ENCODE measurements at regions not wholly inside any gene's neighbourhood (a gene's known extent, or its start where the extent isn't known, plus 50 kb on each side); places are given as distances from the start of the nearest gene placed in this dataset.

DNA sequence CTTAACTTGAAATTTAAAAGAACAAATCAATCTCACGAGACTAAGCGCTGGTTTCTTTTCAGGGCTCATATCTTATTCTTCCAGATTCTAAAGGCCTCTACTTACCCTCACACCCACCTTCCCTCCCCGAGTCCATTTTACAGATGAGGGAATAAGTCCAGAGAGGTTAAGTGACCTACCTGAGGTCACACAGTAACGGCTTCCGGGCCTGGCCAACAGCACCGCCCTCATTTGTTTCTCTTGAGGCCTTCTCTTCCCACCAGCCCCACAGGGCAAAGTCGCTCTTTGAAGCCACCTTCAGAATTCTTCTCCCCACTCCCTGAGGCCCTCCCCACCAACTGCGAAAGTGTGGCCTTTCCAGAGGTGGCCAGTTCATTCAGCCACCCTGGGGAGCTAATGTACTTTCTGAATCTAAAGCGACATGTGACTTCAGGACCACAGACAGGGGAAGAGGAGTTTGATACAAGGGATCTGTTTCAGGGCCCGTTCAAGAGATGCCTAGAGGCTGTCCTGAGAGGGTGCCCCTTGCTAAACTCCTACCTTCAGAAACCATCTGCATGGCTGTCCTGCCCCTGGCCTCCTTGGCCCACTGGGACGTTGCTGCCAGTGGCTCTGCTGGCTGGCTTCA, 275.3 kb downstream of the HAUS1 start:
- Histone ChIP-seq H3K4me3 (no peak overlapping the region), H3K27me3 (no peaks in the 10 kb centered on the region), H3K4me1 (no peaks in the 10 kb centered on the region), H3K36me3 (ENCODE audit: low read depth, missing control alignments) (no peaks in the 10 kb centered on the region), H3K27ac (no peak overlapping the region), H3K9me3 (no peaks in the 10 kb centered on the region)
- intact Hi-C loops (cut with DNase I; ENCODE audit: low total_unique reads): no loop called here
- no peak for DNase-seq
- TF ChIP-seq POLR2A (IDR thresholded peaks at IDR 0.05): no peak
- TF ChIP-seq, protein P1, sequence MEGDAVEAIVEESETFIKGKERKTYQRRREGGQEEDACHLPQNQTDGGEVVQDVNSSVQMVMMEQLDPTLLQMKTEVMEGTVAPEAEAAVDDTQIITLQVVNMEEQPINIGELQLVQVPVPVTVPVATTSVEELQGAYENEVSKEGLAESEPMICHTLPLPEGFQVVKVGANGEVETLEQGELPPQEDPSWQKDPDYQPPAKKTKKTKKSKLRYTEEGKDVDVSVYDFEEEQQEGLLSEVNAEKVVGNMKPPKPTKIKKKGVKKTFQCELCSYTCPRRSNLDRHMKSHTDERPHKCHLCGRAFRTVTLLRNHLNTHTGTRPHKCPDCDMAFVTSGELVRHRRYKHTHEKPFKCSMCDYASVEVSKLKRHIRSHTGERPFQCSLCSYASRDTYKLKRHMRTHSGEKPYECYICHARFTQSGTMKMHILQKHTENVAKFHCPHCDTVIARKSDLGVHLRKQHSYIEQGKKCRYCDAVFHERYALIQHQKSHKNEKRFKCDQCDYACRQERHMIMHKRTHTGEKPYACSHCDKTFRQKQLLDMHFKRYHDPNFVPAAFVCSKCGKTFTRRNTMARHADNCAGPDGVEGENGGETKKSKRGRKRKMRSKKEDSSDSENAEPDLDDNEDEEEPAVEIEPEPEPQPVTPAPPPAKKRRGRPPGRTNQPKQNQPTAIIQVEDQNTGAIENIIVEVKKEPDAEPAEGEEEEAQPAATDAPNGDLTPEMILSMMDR (IDR thresholded peaks at IDR 0.05): no peak
- WGBS, 2 donors: 80 to 86% methylated on average over 11 of the region's 11 CpGs

DNA sequence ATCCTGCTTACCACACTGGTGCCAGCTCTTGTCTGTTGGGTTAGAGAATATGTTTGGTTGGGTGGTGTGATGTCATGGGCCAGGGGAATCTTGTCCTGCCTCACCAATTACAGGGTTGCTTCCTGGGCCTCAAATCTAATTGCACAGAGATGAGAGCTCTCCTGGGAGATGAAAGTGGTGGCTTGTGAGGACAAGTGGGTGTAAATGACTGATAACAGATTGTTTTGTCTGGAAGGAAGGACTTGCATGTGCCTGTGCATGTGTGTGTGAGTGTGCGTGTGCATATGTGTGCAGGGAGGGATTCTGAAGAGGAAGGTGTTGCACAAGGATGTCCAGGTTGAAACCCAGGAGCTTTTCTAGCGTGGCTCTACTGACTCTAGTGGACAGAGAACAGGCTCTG, 271.9 kb downstream of the LOXHD1 start:
- WGBS, 2 donors: 92 to 94% methylated on average over 2 of the region's 2 CpGs
- Histone ChIP-seq H3K36me3 (ENCODE audit: low read depth, missing control alignments) (no peaks in the 10 kb centered on the region), H3K9me3 (no peaks in the 10 kb centered on the region), H3K4me3 (no peak overlapping the region), H3K27me3 (no peaks in the 10 kb centered on the region), H3K4me1 (peaks cover 17% of the 10 kb centered on the region), H3K27ac (no peak overlapping the region)
- intact Hi-C loops (cut with DNase I; ENCODE audit: low total_unique reads): no loop called here
- DNase-seq: no peak
- TF ChIP-seq POLR2A (IDR thresholded peaks at IDR 0.05): no peak
- TF ChIP-seq, protein P1 (IDR thresholded peaks at IDR 0.05): no peak

DNA sequence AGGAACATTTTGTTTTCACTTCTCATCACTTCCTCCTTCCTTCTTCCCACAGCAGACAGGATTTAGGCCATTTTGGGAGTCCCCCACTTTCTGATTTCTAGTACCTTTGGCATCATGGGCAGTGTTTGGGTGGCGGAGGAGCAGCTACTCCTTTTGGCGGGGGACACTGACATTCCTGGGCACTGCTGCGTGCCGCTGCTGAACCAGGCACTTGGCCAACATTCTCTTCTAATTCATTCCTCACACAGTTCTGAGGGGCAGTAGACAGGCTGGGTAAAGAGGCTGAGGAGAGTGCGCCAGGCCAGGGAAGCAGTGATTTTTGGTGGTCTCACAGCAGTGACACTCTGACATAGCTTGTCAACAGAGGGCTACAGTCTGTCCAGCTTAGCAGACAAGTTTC, 270.2 kb downstream of the LOXHD1 start:
- H3K4me3 ChIP-seq: no peak overlapping the region
- H3K27me3 ChIP-seq: no peaks in the 10 kb centered on the region
- WGBS, 2 donors: 48% methylated on average over 5 of the region's 5 CpGs
- TF ChIP-seq POLR2A (IDR thresholded peaks at IDR 0.05): no peak
- TF ChIP-seq, protein P1 (IDR thresholded peaks at IDR 0.05): no peak
- no peaks in the 10 kb centered on the region for H3K9me3 ChIP-seq
- peaks cover 17% of the 10 kb centered on the region for H3K4me1 ChIP-seq
- intact Hi-C loops (cut with DNase I; ENCODE audit: low total_unique reads): no loop called here
- DNase-seq: peak; percentile 23
- no peaks in the 10 kb centered on the region for H3K36me3 ChIP-seq (ENCODE audit: low read depth, missing control alignments)
- no peak overlapping the region for H3K27ac ChIP-seq

DNA sequence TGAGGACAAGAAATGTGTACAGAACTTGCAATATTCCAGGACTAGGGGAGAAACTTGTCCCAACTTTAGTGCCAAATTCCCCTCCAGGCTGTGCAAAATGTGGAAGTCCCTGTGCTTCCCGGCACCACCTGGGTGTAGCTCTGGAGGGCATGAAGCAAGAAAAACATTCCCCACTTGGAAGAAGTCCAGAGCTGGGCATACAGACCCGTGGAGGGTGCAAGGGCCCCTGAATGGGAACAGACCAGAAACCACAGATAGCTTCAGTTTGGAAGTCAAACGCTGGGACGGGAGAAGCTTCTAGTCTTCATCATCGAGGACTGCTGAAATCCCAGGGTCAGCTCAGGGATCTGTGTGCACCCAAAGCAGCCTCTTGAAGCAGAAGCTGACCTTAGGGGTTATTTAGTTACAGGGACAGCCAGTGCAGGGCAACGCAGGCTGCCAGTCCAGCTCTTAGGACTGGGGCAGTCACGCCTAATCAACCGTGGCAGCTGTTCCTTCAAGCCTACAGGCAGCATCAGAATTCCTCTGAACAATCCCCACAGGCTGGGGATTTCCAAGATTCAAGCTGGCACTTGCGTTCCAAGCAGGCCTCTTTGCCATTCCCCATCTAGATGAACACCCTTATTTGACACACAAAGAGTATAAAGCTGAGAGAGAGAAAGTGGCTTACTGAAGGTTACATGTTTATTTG, 269.4 kb downstream of the LOXHD1 start:
- H3K4me1 ChIP-seq: peaks cover 17% of the 10 kb centered on the region
- DNase-seq: no peak
- H3K4me3 ChIP-seq: no peak overlapping the region

More for the DNA sequence above, 269.4 kb downstream of the LOXHD1 start:
- intact Hi-C loops (cut with DNase I; ENCODE audit: low total_unique reads): no loop called here
- no peaks in the 10 kb centered on the region for H3K36me3 ChIP-seq (ENCODE audit: low read depth, missing control alignments)
- no peak for TF ChIP-seq POLR2A (IDR thresholded peaks at IDR 0.05)
- TF ChIP-seq, protein P1 (IDR thresholded peaks at IDR 0.05): no peak
- no peak overlapping the region for H3K27ac ChIP-seq
- WGBS, 2 donors: 45 to 62% methylated on average over 9 of the region's 9 CpGs
- H3K9me3 ChIP-seq: no peaks in the 10 kb centered on the region
- no peaks in the 10 kb centered on the region for H3K27me3 ChIP-seq
